ENCODE measurements at regions not wholly inside any gene's neighbourhood (a gene's known extent, or its start where the extent isn't known, plus 50 kb on each side); places are given as distances from the start of the nearest gene placed in this dataset.

DNA sequence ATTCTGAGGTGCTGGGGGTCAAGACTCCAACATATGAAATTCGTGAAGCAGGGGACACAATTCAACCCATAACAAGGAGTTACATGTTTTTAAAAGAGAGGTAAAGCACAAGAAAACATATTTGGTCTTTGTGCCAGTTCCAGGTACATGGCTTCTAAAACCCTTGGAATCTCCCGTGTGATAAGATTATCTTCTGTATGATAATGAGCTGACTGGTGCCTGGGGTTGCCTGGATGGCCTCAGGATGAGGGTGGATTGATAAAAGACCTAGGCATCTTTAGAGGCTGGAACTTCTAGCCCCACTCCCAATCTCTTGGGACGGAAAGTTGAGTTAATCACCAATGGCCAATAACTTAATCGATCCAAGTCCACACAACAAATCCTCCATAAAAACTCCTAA is 87.0 kb downstream of the FAM217A start:
- Histone ChIP-seq H3K9me1 (ENCODE audit: control insufficient read depth, extremely low read depth, insufficient read depth, low read length) (no peaks in the 10 kb centered on the region), H3K27ac (ENCODE audit: control insufficient read depth, insufficient read depth, low read length) (no peak overlapping the region), H3K79me2 (ENCODE audit: control insufficient read depth, insufficient read depth, low read length) (no peaks in the 10 kb centered on the region), H4K20me1 (ENCODE audit: control insufficient read depth, extremely low read depth, insufficient read depth, low read length) (no peaks in the 10 kb centered on the region), H3K4me3 (ENCODE audit: control insufficient read depth in 2 of 3, extremely low read depth in 1 of 3, insufficient read depth in 2 of 3, low read depth in 1 of 3, low read length in 3 of 3) (no peak overlapping the region), H3K4me1 (ENCODE audit: control insufficient read depth, extremely low read depth, insufficient read depth, low read length) (peaks cover 20% of the 10 kb centered on the region), H3K9me3 (ENCODE audit: control insufficient read depth, low read depth, low read length) (no peaks in the 10 kb centered on the region), H2AFZ (ENCODE audit: control insufficient read depth, low read length) (no peak overlapping the region), H3K36me3 (ENCODE audit: control insufficient read depth in 2 of 2, extremely low read depth in 1 of 2, insufficient read depth in 2 of 2, low read length in 2 of 2) (no peaks in the 10 kb centered on the region), H3K9ac (ENCODE audit: control insufficient read depth, extremely low read depth, insufficient read depth, low read length) (no peak overlapping the region), H3K27me3 (ENCODE audit: control insufficient read depth, extremely low read depth, insufficient read depth, low read length) (no peaks in the 10 kb centered on the region), H3K4me2 (ENCODE audit: control insufficient read depth, extremely low read depth, insufficient read depth, low read depth, low read length) (no peak overlapping the region)
- dilution Hi-C loops (cut with MboI; ENCODE audit: extremely low pct_ligation_motif_present, low sequenced_read_pairs), result no loop called here
- TF ChIP-seq CTCF (optimal IDR thresholded peaks at IDR 0.05 in 1 of 3, IDR thresholded peaks at IDR 0.05 in 1 of 3, conservative IDR thresholded peaks at IDR 0.05 in 1 of 3; ENCODE audit: extremely low read depth in 1 of 3, insufficient read depth in 2 of 3, low read length in 3 of 3) (no peak), EZH2 (IDR thresholded peaks at IDR 0.05; ENCODE audit: low read length) (no peak)
- FAIRE-seq, result no peak
- DNase-seq (ENCODE audit: low read depth, low spot score), result no peak

DNA sequence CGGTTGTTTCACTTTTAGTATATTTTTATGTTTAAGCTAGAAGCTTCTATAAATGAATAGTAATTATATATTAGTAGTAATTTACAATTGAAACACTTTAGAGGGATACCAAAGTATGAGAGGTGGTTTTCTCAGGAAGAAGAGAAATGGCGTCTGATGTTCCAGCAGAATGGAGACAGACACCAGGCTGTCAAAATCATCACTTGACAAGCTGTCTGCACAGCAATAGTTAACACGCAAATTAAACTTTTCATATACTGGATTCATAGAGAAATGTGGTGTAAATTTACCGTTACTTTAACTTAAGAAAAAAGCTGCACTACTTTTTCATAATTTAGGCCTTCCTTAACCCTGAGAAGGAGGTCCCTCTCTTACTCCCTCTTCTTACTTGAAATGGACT is 82.6 kb downstream of the FAM217A start:
- Histone ChIP-seq H4K20me1 (ENCODE audit: control insufficient read depth, extremely low read depth, insufficient read depth, low read length) (no peaks in the 10 kb centered on the region), H3K4me2 (ENCODE audit: control insufficient read depth, extremely low read depth, insufficient read depth, low read depth, low read length) (no peak overlapping the region), H3K9me1 (ENCODE audit: control insufficient read depth, extremely low read depth, insufficient read depth, low read length) (no peaks in the 10 kb centered on the region), H3K9me3 (ENCODE audit: control insufficient read depth, low read depth, low read length) (no peaks in the 10 kb centered on the region), H3K4me1 (ENCODE audit: control insufficient read depth, extremely low read depth, insufficient read depth, low read length) (peaks cover 14% of the 10 kb centered on the region), H3K9ac (ENCODE audit: control insufficient read depth, extremely low read depth, insufficient read depth, low read length) (no peak overlapping the region), H3K27ac (ENCODE audit: control insufficient read depth, insufficient read depth, low read length) (no peak overlapping the region), H2AFZ (ENCODE audit: control insufficient read depth, low read length) (no peak overlapping the region), H3K27me3 (ENCODE audit: control insufficient read depth, extremely low read depth, insufficient read depth, low read length) (no peaks in the 10 kb centered on the region), H3K4me3 (ENCODE audit: control insufficient read depth in 2 of 3, extremely low read depth in 1 of 3, insufficient read depth in 2 of 3, low read depth in 1 of 3, low read length in 3 of 3) (no peak overlapping the region), H3K79me2 (ENCODE audit: control insufficient read depth, insufficient read depth, low read length) (no peaks in the 10 kb centered on the region), H3K36me3 (ENCODE audit: control insufficient read depth in 2 of 2, extremely low read depth in 1 of 2, insufficient read depth in 2 of 2, low read length in 2 of 2) (no peaks in the 10 kb centered on the region)
- no peak for FAIRE-seq
- dilution Hi-C loops (cut with MboI; ENCODE audit: extremely low pct_ligation_motif_present, low sequenced_read_pairs), result no loop called here
- TF ChIP-seq CTCF (optimal IDR thresholded peaks at IDR 0.05 in 1 of 3, IDR thresholded peaks at IDR 0.05 in 1 of 3, conservative IDR thresholded peaks at IDR 0.05 in 1 of 3; ENCODE audit: extremely low read depth in 1 of 3, insufficient read depth in 2 of 3, low read length in 3 of 3) (no peak), EZH2 (IDR thresholded peaks at IDR 0.05; ENCODE audit: low read length) (no peak)
- DNase-seq (ENCODE audit: low read depth, low spot score), result no peak
